GM23338 (cell line): ENCODE measurements at regions not wholly inside any gene's neighbourhood (a gene's known extent, or its start where the extent isn't known, plus 50 kb on each side); places are given as distances from the start of the nearest gene placed in this dataset.

Experiments used
- ATAC-seq: fragments of 200-7000 bp; cut with Tn5 transposase; 3 replicates; pipeline ENCODE4 v1.9.1; 2020
- DNase-seq: peaks from one replicate; pipeline ENCODE4 v3.0.0-alpha.2; 2015; ENCODE audit warnings: low spot score
- H2AFZ ChIP-seq: fragments of 200-600 bp; sonication (generic); 2 replicates; pipeline ENCODE4 v1.8.0; 2016; ENCODE audit warnings: antibody characterized with exemption, mild to moderate bottlenecking, moderate library complexity
- H3F3A ChIP-seq: fragments of 200-600 bp; sonication (generic); replicated peaks from 2 replicates; pipeline ENCODE4 v1.8.0; 2017; ENCODE audit warnings: antibody characterized with exemption, mixed run types, low read depth
- H3K27ac ChIP-seq: fragments of 200-600 bp; sonication (generic); 2 replicates; pipeline ENCODE4 v1.6.1; 2016; ENCODE audit warnings: low read depth
- H3K27me3 ChIP-seq: fragments of 200-600 bp; sonication (generic); 2 replicates; pipeline ENCODE4 v1.8.0; 2016; ENCODE audit warnings: mild to moderate bottlenecking, mixed run types, moderate library complexity; ENCODE audit not compliant: insufficient read depth
- H3K36me3 ChIP-seq: fragments of 200-600 bp; sonication (generic); 2 replicates; pipeline ENCODE4 v1.8.0; 2016; ENCODE audit warnings: mild to moderate bottlenecking; ENCODE audit not compliant: insufficient read depth
- H3K4me1 ChIP-seq: fragments of 200-600 bp; sonication (generic); 2 replicates; pipeline ENCODE4 v1.8.0; 2016; ENCODE audit warnings: mild to moderate bottlenecking, moderate library complexity; ENCODE audit not compliant: insufficient read depth
- H3K4me2 ChIP-seq: fragments of 200-600 bp; sonication (generic); 2 replicates; pipeline ENCODE4 v1.7.1; 2017; ENCODE audit warnings: mixed run types
- H3K4me3 ChIP-seq: fragments of 200-600 bp; sonication (generic); 2 replicates; pipeline ENCODE4 v1.6.1; 2016; ENCODE audit warnings: mixed run types
- H3K79me2 ChIP-seq: fragments of 200-600 bp; sonication (generic); replicated peaks from 2 replicates; pipeline ENCODE4 v1.8.0; 2017; ENCODE audit warnings: mild to moderate bottlenecking; ENCODE audit not compliant: insufficient read depth
- H3K9me2 ChIP-seq: fragments of 200-600 bp; sonication (generic); 2 replicates; pipeline ENCODE4 v1.8.0; 2017; ENCODE audit not compliant: insufficient read depth
- H4K20me1 ChIP-seq: fragments of 200-600 bp; sonication (generic); replicated peaks from 2 replicates; pipeline ENCODE4 v1.8.0; 2017; ENCODE audit warnings: mild to moderate bottlenecking; ENCODE audit not compliant: insufficient read depth
- H3K27ac Mint-ChIP-seq: 2 replicates; pipeline ENCODE4 v1.8.0; 2020; ENCODE audit warnings: inconsistent platforms, mild to moderate bottlenecking, moderate library complexity, mixed read lengths
- H3K27me3 Mint-ChIP-seq: 3 replicates; pipeline ENCODE4 v1.8.0; 2022; ENCODE audit warnings: low read depth, mild to moderate bottlenecking, moderate library complexity, mixed read lengths, inconsistent platforms; ENCODE audit not compliant: insufficient read depth, poor library complexity
- H3K36me3 Mint-ChIP-seq: 3 replicates; pipeline ENCODE4 v1.8.0; 2021; ENCODE audit warnings: low read depth, mild to moderate bottlenecking, inconsistent platforms, moderate library complexity, mixed read lengths
- H3K4me1 Mint-ChIP-seq: 3 replicates; pipeline ENCODE4 v1.8.0; 2020; ENCODE audit warnings: mild to moderate bottlenecking, inconsistent platforms, mixed read lengths
- H3K4me3 Mint-ChIP-seq: 3 replicates; pipeline ENCODE4 v1.8.0; 2021; ENCODE audit warnings: moderate library complexity, mild to moderate bottlenecking, inconsistent platforms, mixed read lengths
- H3K9me3 Mint-ChIP-seq: 3 replicates; pipeline ENCODE4 v1.8.0; 2020; ENCODE audit warnings: moderate library complexity, mild to moderate bottlenecking, inconsistent platforms, mixed read lengths
- CREB1 ChIP-seq: fragments of 250-450 bp; sonication (Bioruptor Pico); IDR thresholded peaks from 2 replicates; pipeline ENCODE4 v1.5.0; 2020; ENCODE audit warnings: low read depth, mild to moderate bottlenecking, moderate library complexity
- EZH2 ChIP-seq: fragments of 200-600 bp; sonication (generic); IDR thresholded peaks from one replicate; pipeline ENCODE4 v1.8.0; 2017; ENCODE audit warnings: antibody characterized with exemption, mild to moderate bottlenecking, low read depth; ENCODE audit not compliant: unreplicated experiment
- EZH2phosphoT487 ChIP-seq: fragments of 200-600 bp; sonication (generic); IDR thresholded peaks from one replicate; pipeline ENCODE4 v1.8.1; 2018; ENCODE audit warnings: antibody characterized with exemption; ENCODE audit not compliant: unreplicated experiment
- JUNB ChIP-seq: IDR thresholded peaks from one replicate; pipeline ENCODE4 v1.6.1; 2016; ENCODE audit warnings: antibody characterized with exemption; ENCODE audit not compliant: unreplicated experiment
- NANOG ChIP-seq: IDR thresholded peaks from 2 replicates; pipeline ENCODE4 v1.6.1; 2016; ENCODE audit warnings: antibody characterized with exemption, borderline replicate concordance
- POLR2AphosphoS5 ChIP-seq: IDR thresholded peaks from 2 replicates; pipeline ENCODE4 v1.6.1; 2016; ENCODE audit warnings: antibody characterized with exemption, low read depth
- STAT1 ChIP-seq: IDR thresholded peaks from one replicate; pipeline ENCODE4 v1.6.1; 2016; ENCODE audit warnings: antibody characterized with exemption; ENCODE audit not compliant: unreplicated experiment
- ZNF114 ChIP-seq: fragments of 250-450 bp; sonication (Bioruptor Pico); IDR thresholded peaks from 2 replicates; pipeline ENCODE4 v1.5.0; 2020; ENCODE audit warnings: mild to moderate bottlenecking, moderate library complexity
- ZNF331 ChIP-seq: fragments of 250-450 bp; sonication (Bioruptor Pico); IDR thresholded peaks from 2 replicates; pipeline ENCODE4 v1.5.0; 2020; ENCODE audit warnings: low read depth, mild to moderate bottlenecking, moderate library complexity
- TF ChIP-seq, protein P1 (sequence below): IDR thresholded peaks from one replicate; pipeline ENCODE4 v1.6.1; 2018; ENCODE audit warnings: antibody characterized with exemption; ENCODE audit not compliant: unreplicated experiment
- TF ChIP-seq, protein P2 (sequence below), 2 experiments: fragments of 200-600 bp in 1 of 2; sonication (generic) in 1 of 2; conservative IDR thresholded peaks; 2 replicates each; pipeline versions ENCODE4 v1.5.1 to v1.6.1; 2016 to 2017; ENCODE audit warnings: antibody characterized with exemption in 2 of 2, low read depth in 2 of 2, mild to moderate bottlenecking in 2 of 2, moderate library complexity in 1 of 2
- TF ChIP-seq, protein P3 (sequence below): IDR thresholded peaks from 2 replicates; pipeline ENCODE4 v1.6.1; 2016; ENCODE audit warnings: antibody characterized with exemption
- TF ChIP-seq, protein P4 (sequence below): fragments of 250-450 bp; sonication (Bioruptor Pico); IDR thresholded peaks from 2 replicates; pipeline ENCODE4 v1.5.0; 2020; ENCODE audit warnings: mild to moderate bottlenecking, moderate library complexity

DNA sequence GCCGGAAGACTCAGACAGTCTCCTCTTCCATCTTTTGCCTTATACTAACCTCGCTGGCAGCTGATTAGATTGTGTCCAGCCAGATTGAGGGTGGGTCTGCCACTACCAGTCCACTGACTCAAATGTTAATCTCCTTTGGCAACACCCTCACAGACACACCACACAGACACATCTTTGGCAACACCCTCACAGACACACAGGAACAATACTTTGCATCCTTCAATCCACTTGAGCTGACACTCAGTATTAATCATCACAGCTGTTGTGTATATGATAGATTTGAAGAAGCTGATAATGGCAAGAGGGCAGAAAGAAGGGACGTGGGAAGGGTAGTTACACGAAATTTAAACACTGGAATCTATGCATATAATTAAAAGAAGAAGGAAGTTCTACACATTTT, 139.5 kb downstream of the ANKRD50 start (continued):
- no peak for TF ChIP-seq ZNF114 (CRISPR knock-in tag)

DNA sequence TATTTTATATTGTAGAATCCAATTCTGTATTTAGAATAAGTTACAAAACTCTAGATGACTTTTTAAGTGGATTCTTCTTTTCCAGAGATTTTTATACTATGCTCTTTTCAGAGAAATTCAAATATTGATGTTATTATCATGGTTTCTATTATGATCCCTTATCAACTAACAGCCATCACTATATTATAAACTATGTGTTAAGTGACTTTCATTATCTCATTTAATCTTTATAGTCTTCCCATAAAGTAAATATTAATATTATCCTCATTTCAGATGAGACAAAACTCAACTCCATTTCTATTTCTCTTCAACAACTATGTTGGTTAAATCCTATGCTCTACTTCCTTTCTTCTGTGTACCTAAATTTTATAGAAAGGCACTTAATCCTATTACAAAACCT, 132.6 kb downstream of the ANKRD50 start:
- Mint-ChIP-seq H3K9me3 (peaks cover 31% of the 10 kb centered on the region), H3K4me1 (peaks cover 7% of the 10 kb centered on the region)
- H3K79me2 ChIP-seq: no peaks in the 10 kb centered on the region

More for the DNA sequence above, 132.6 kb downstream of the ANKRD50 start:
- Mint-ChIP-seq H3K4me3 (no peak overlapping the region), H3K27me3 (no peaks in the 10 kb centered on the region), H3K36me3 (peaks cover 38% of the 10 kb centered on the region), H3K27ac (no peak overlapping the region)
- Histone ChIP-seq H3K27ac (no peak overlapping the region), H3K9me2 (peaks cover 11% of the 10 kb centered on the region; the same call in 1 of the 2 replicates), H3K4me3 (no peak overlapping the region), H3K27me3 (no peaks in the 10 kb centered on the region), H3K36me3 (peaks cover 6% of the 10 kb centered on the region; the same call in 1 of the 2 replicates), H4K20me1 (no peaks in the 10 kb centered on the region), H3K4me2 (no peak overlapping the region), H3F3A (no peaks in the 10 kb centered on the region), H3K4me1 (no peaks in the 10 kb centered on the region), H2AFZ (no peak overlapping the region)
- no peak for ATAC-seq
- TF ChIP-seq ZNF331 (no peak), STAT1 (no peak), JUNB (no peak), ZNF114 (CRISPR knock-in tag) (no peak), POLR2AphosphoS5 (no peak), EZH2phosphoT487 (no peak), CREB1 (no peak), EZH2 (no peak), NANOG (no peak)
- TF ChIP-seq, protein P1, sequence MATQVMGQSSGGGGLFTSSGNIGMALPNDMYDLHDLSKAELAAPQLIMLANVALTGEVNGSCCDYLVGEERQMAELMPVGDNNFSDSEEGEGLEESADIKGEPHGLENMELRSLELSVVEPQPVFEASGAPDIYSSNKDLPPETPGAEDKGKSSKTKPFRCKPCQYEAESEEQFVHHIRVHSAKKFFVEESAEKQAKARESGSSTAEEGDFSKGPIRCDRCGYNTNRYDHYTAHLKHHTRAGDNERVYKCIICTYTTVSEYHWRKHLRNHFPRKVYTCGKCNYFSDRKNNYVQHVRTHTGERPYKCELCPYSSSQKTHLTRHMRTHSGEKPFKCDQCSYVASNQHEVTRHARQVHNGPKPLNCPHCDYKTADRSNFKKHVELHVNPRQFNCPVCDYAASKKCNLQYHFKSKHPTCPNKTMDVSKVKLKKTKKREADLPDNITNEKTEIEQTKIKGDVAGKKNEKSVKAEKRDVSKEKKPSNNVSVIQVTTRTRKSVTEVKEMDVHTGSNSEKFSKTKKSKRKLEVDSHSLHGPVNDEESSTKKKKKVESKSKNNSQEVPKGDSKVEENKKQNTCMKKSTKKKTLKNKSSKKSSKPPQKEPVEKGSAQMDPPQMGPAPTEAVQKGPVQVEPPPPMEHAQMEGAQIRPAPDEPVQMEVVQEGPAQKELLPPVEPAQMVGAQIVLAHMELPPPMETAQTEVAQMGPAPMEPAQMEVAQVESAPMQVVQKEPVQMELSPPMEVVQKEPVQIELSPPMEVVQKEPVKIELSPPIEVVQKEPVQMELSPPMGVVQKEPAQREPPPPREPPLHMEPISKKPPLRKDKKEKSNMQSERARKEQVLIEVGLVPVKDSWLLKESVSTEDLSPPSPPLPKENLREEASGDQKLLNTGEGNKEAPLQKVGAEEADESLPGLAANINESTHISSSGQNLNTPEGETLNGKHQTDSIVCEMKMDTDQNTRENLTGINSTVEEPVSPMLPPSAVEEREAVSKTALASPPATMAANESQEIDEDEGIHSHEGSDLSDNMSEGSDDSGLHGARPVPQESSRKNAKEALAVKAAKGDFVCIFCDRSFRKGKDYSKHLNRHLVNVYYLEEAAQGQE: no peak
- TF ChIP-seq, protein P2, sequence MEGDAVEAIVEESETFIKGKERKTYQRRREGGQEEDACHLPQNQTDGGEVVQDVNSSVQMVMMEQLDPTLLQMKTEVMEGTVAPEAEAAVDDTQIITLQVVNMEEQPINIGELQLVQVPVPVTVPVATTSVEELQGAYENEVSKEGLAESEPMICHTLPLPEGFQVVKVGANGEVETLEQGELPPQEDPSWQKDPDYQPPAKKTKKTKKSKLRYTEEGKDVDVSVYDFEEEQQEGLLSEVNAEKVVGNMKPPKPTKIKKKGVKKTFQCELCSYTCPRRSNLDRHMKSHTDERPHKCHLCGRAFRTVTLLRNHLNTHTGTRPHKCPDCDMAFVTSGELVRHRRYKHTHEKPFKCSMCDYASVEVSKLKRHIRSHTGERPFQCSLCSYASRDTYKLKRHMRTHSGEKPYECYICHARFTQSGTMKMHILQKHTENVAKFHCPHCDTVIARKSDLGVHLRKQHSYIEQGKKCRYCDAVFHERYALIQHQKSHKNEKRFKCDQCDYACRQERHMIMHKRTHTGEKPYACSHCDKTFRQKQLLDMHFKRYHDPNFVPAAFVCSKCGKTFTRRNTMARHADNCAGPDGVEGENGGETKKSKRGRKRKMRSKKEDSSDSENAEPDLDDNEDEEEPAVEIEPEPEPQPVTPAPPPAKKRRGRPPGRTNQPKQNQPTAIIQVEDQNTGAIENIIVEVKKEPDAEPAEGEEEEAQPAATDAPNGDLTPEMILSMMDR (conservative IDR thresholded peaks at IDR 0.05; ENCODE audit: low read depth in 2 of 2): no peak
- TF ChIP-seq, protein P3, sequence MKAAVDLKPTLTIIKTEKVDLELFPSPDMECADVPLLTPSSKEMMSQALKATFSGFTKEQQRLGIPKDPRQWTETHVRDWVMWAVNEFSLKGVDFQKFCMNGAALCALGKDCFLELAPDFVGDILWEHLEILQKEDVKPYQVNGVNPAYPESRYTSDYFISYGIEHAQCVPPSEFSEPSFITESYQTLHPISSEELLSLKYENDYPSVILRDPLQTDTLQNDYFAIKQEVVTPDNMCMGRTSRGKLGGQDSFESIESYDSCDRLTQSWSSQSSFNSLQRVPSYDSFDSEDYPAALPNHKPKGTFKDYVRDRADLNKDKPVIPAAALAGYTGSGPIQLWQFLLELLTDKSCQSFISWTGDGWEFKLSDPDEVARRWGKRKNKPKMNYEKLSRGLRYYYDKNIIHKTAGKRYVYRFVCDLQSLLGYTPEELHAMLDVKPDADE: no peak
- TF ChIP-seq, protein P4, sequence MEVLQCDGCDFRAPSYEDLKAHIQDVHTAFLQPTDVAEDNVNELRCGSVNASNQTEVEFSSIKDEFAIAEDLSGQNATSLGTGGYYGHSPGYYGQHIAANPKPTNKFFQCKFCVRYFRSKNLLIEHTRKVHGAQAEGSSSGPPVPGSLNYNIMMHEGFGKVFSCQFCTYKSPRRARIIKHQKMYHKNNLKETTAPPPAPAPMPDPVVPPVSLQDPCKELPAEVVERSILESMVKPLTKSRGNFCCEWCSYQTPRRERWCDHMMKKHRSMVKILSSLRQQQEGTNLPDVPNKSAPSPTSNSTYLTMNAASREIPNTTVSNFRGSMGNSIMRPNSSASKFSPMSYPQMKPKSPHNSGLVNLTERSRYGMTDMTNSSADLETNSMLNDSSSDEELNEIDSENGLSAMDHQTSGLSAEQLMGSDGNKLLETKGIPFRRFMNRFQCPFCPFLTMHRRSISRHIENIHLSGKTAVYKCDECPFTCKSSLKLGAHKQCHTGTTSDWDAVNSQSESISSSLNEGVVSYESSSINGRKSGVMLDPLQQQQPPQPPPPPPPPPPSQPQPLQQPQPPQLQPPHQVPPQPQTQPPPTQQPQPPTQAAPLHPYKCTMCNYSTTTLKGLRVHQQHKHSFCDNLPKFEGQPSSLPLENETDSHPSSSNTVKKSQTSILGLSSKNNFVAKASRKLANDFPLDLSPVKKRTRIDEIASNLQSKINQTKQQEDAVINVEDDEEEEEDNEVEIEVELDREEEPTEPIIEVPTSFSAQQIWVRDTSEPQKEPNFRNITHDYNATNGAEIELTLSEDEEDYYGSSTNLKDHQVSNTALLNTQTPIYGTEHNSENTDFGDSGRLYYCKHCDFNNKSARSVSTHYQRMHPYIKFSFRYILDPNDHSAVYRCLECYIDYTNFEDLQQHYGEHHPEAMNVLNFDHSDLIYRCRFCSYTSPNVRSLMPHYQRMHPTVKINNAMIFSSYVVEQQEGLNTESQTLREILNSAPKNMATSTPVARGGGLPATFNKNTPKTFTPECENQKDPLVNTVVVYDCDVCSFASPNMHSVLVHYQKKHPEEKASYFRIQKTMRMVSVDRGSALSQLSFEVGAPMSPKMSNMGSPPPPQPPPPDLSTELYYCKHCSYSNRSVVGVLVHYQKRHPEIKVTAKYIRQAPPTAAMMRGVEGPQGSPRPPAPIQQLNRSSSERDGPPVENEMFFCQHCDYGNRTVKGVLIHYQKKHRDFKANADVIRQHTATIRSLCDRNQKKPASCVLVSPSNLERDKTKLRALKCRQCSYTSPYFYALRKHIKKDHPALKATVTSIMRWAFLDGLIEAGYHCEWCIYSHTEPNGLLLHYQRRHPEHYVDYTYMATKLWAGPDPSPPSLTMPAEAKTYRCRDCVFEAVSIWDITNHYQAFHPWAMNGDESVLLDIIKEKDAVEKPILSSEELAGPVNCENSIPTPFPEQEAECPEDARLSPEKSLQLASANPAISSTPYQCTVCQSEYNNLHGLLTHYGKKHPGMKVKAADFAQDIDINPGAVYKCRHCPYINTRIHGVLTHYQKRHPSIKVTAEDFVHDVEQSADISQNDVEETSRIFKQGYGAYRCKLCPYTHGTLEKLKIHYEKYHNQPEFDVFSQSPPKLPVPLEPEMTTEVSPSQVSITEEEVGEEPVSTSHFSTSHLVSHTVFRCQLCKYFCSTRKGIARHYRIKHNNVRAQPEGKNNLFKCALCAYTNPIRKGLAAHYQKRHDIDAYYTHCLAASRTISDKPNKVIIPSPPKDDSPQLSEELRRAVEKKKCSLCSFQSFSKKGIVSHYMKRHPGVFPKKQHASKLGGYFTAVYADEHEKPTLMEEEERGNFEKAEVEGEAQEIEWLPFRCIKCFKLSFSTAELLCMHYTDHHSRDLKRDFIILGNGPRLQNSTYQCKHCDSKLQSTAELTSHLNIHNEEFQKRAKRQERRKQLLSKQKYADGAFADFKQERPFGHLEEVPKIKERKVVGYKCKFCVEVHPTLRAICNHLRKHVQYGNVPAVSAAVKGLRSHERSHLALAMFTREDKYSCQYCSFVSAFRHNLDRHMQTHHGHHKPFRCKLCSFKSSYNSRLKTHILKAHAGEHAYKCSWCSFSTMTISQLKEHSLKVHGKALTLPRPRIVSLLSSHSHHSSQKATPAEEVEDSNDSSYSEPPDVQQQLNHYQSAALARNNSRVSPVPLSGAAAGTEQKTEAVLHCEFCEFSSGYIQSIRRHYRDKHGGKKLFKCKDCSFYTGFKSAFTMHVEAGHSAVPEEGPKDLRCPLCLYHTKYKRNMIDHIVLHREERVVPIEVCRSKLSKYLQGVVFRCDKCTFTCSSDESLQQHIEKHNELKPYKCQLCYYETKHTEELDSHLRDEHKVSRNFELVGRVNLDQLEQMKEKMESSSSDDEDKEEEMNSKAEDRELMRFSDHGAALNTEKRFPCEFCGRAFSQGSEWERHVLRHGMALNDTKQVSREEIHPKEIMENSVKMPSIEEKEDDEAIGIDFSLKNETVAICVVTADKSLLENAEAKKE (CRISPR knock-in tag): no peak
- DNase-seq: no peak
